ENCODE measurements at regions not wholly inside any gene's neighbourhood (a gene's known extent, or its start where the extent isn't known, plus 50 kb on each side); places are given as distances from the start of the nearest gene placed in this dataset.

- Histone ChIP-seq H4K20me1 (replicated peaks in 1 of 2; ENCODE audit: control insufficient read depth in 1 of 2, insufficient read depth in 2 of 2, low read length in 2 of 2) (no peaks in the 10 kb centered on the region), H3K23ac (ENCODE audit: insufficient read length) (no peak overlapping the region), H3K4me2 (ENCODE audit: insufficient read depth in 1 of 2, low read depth in 2 of 2, low read length in 2 of 2) (no peak overlapping the region), H4K8ac (ENCODE audit: extremely low read depth, insufficient read depth, low read length) (no peak overlapping the region), H3K18ac (ENCODE audit: extremely low read depth, low read length) (no peak overlapping the region), H3K56ac (replicated peaks; ENCODE audit: insufficient read length, low read depth, low read length) (no peak overlapping the region), H3K36me3 (ENCODE audit: control insufficient read depth in 2 of 4, insufficient read depth in 4 of 4, low read length in 3 of 4) (peaks cover 0 to 4% (median 0%) of the 10 kb centered on the region in 4 experiments; a peak in 2 of 8 replicates), H4K5ac (ENCODE audit: insufficient read length, low read depth, low read length) (no peak overlapping the region), H3K79me1 (ENCODE audit: low read depth, low read length) (no peaks in the 10 kb centered on the region), H2BK15ac (ENCODE audit: low read length) (no peak overlapping the region), H3K4me3 (ENCODE audit: extremely low read depth in 1 of 4, insufficient read depth in 2 of 4, low read depth in 3 of 4, low read length in 4 of 4) (no peak overlapping the region), H3K4ac (replicated peaks; ENCODE audit: insufficient read length, low read depth, low read length) (no peak overlapping the region), H2BK120ac (replicated peaks; ENCODE audit: low read depth, low read length) (no peak overlapping the region), H2BK20ac (ENCODE audit: low read length) (no peak overlapping the region), H3K9me3 (ENCODE audit: insufficient read depth in 2 of 2, low read depth in 1 of 2, low read length in 1 of 2) (no peaks in the 10 kb centered on the region), H3K27me3 (replicated peaks in 1 of 4; ENCODE audit: control insufficient read depth in 3 of 4, extremely low read depth in 1 of 4, insufficient read depth in 3 of 4, low read length in 3 of 4) (no peaks in the 10 kb centered on the region), H3K9ac (replicated peaks in 1 of 4; ENCODE audit: extremely low read depth in 1 of 4, low read depth in 3 of 4, low read length in 3 of 4) (no peak overlapping the region), H3K14ac (ENCODE audit: insufficient read length) (no peak overlapping the region), H3K4me1 (replicated peaks in 1 of 4; ENCODE audit: control insufficient read depth in 3 of 4, insufficient read depth in 4 of 4, low read length in 3 of 4) (no peaks in the 10 kb centered on the region), H2BK5ac (ENCODE audit: low read depth, low read length) (no peak overlapping the region), H2BK12ac (ENCODE audit: low read depth, low read length) (no peak overlapping the region), H3K79me2 (ENCODE audit: control insufficient read depth in 1 of 2, insufficient read depth in 2 of 2, low read length in 2 of 2) (no peaks in the 10 kb centered on the region; a peak in 1 of 4 replicates), H2AFZ (ENCODE audit: low read length) (no peak overlapping the region), H4K91ac (replicated peaks; ENCODE audit: insufficient read length, low read length) (no peak overlapping the region), H3K27ac (ENCODE audit: low read depth, low read length) (no peak overlapping the region), H3K23me2 (ENCODE audit: low read depth, low read length) (no peaks in the 10 kb centered on the region), H2AK5ac (ENCODE audit: low read depth, low read length) (no peak overlapping the region)
- no peak for FAIRE-seq
- ChIA-PET CTCF (ENCODE audit: partially characterized antibody) (no interaction called here), POLR2A (ENCODE audit: partially characterized antibody) (no interaction called here)
- DNase-seq (ENCODE audit: low read depth in 1 of 2, low spot score in 2 of 2): no peak
- WGBS, 2 experiments (ENCODE audit: extremely low coverage in 1 of 2, insufficient coverage in 1 of 2, insufficient read length in 1 of 2, insufficient replicate concordance in 2 of 2, low coverage in 1 of 2, low lambda C conversion rate in 2 of 2, missing lambda C conversion rate in 1 of 2): 93% methylated on average over 5 of the region's 5 CpGs; no CpG with 5 or more reads in 1 of the 2 experiments
- TF ChIP-seq CHD2 (IDR thresholded peaks at IDR 0.05; ENCODE audit: low read length) (no peak), GTF2F1 (IDR thresholded peaks at IDR 0.05; ENCODE audit: borderline replicate concordance, low read depth, low read length) (no peak), RFX5 (IDR thresholded peaks at IDR 0.05; ENCODE audit: borderline replicate concordance, low read depth, low read length) (no peak), JUN (IDR thresholded peaks at IDR 0.05; ENCODE audit: low read depth, low read length) (no peak), NANOG (IDR thresholded peaks at IDR 0.05; ENCODE audit: insufficient read depth, low read depth, low read length, poor library complexity, severe bottlenecking) (no peak), HDAC2 (IDR thresholded peaks at IDR 0.05; ENCODE audit: borderline replicate concordance in 1 of 2, low read depth in 2 of 2, low read length in 2 of 2) (no peak), E2F6 (IDR thresholded peaks at IDR 0.05) (no peak), SP1 (IDR thresholded peaks at IDR 0.05; ENCODE audit: low read depth, low read length) (no peak), KDM1A (IDR thresholded peaks at IDR 0.05; ENCODE audit: borderline replicate concordance, low read length) (no peak), EP300 (IDR thresholded peaks at IDR 0.05; ENCODE audit: borderline replicate concordance in 1 of 2, low read depth in 2 of 2, low read length in 2 of 2) (no peak), CREB1 (IDR thresholded peaks at IDR 0.05) (no peak), RAD21 (IDR thresholded peaks at IDR 0.05 in 1 of 2, conservative IDR thresholded peaks at IDR 0.05 in 1 of 2; ENCODE audit: low read depth in 2 of 2, low read length in 2 of 2) (no peak)
- TF ChIP-seq, protein P1, sequence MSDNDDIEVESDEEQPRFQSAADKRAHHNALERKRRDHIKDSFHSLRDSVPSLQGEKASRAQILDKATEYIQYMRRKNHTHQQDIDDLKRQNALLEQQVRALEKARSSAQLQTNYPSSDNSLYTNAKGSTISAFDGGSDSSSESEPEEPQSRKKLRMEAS (IDR thresholded peaks at IDR 0.05): no peak
These were observed 90.1 kb downstream of the TLR5 start for GRCh38 chr1:223052931-223053330.
